CD14-positive monocyte (primary cell): ENCODE measurements at regions not wholly inside any gene's neighbourhood (a gene's known extent, or its start where the extent isn't known, plus 50 kb on each side); places are given as distances from the start of the nearest gene placed in this dataset.
"Not testable (repeated sequence)": the region's sequence is repeated elsewhere in the genome, so short reads cannot be mapped to it uniquely, and the experiment has no call there.

Experiments used
- DNase-seq, 3 donors: peaks; one replicate each; pipeline ENCODE4 v3.0.0-alpha.2; 2011 to 2022
- H2AFZ ChIP-seq: 2 replicates; pipeline ENCODE4 v1.6.0; 2012; ENCODE audit warnings: mild to moderate bottlenecking, low read depth, low read length, inconsistent platforms; ENCODE audit not compliant: insufficient read depth, poor library complexity, severe bottlenecking
- H3K27ac ChIP-seq, 2 donors: 1 replicate in 1 of 2; 2 replicates in 1 of 2; pipeline ENCODE4 v1.5.1; 2012 to 2013; ENCODE audit warnings: low read length in 2 of 2, control low read depth in 1 of 2, inconsistent platforms in 1 of 2, low read depth in 1 of 2, mild to moderate bottlenecking in 1 of 2
- H3K27me3 ChIP-seq, 2 donors: one replicate each; pipeline versions ENCODE4 v1.6.0 to v1.6.1; 2011 to 2013; ENCODE audit warnings: low read length in 2 of 2; ENCODE audit not compliant: control insufficient read depth in 2 of 2, insufficient read depth in 2 of 2
- H3K36me3 ChIP-seq, 2 donors: replicated peaks in 1 of 2; 1 replicate in 1 of 2; 2 replicates in 1 of 2; pipeline versions ENCODE4 v1.5.1 to v1.6.1; 2012 to 2013; ENCODE audit warnings: low read length in 2 of 2, control low read depth in 1 of 2, inconsistent platforms in 1 of 2, mild to moderate bottlenecking in 1 of 2; ENCODE audit not compliant: insufficient read depth in 2 of 2, control insufficient read depth in 1 of 2
- H3K4me1 ChIP-seq, 2 donors: 1 replicate in 1 of 2; 2 replicates in 1 of 2; pipeline versions ENCODE4 v1.5.1 to v1.6.1; 2012 to 2013; ENCODE audit warnings: low read length in 2 of 2, control low read depth in 1 of 2, inconsistent platforms in 1 of 2, mild to moderate bottlenecking in 1 of 2, moderate library complexity in 1 of 2; ENCODE audit not compliant: insufficient read depth in 2 of 2, control insufficient read depth in 1 of 2
- H3K4me2 ChIP-seq: replicated peaks from 2 replicates; pipeline ENCODE3; 2012; ENCODE audit warnings: low read length, moderate library complexity, mild to moderate bottlenecking; ENCODE audit not compliant: poor library complexity, severe bottlenecking; ENCODE audit errors: extremely low read depth
- H3K4me3 ChIP-seq, 3 experiments: fragments of 200-600 bp in 1 of 3; sonication (generic) in 1 of 3; replicated peaks in 1 of 3; 1 replicate in 2 of 3; 2 replicates in 1 of 3; pipeline ENCODE4 v1.5.1; 2011 to 2013; ENCODE audit warnings: low read length in 3 of 3, mild to moderate bottlenecking in 3 of 3, control low read depth in 2 of 3, low read depth in 2 of 3, inconsistent platforms in 1 of 3, moderate library complexity in 1 of 3
- H3K79me2 ChIP-seq: 2 replicates; pipeline ENCODE4 v1.6.0; 2012; ENCODE audit warnings: mild to moderate bottlenecking, control low read depth, inconsistent platforms, low read length, moderate library complexity; ENCODE audit not compliant: insufficient read depth
- H3K9ac ChIP-seq: 2 replicates; pipeline ENCODE4 v1.6.0; 2017; ENCODE audit warnings: low read length, mild to moderate bottlenecking; ENCODE audit not compliant: insufficient read depth, poor library complexity, severe bottlenecking
- H3K9me3 ChIP-seq, 2 donors: replicated peaks in 1 of 2; 1 replicate in 1 of 2; 2 replicates in 1 of 2; pipeline versions ENCODE4 v1.5.1 to v1.6.1; 2012 to 2013; ENCODE audit warnings: low read length in 2 of 2, control low read depth in 1 of 2; ENCODE audit not compliant: control insufficient read depth in 1 of 2, insufficient read depth in 1 of 2
- H4K20me1 ChIP-seq: 2 replicates; pipeline ENCODE4 v1.6.0; 2012; ENCODE audit warnings: mild to moderate bottlenecking, low read length, control low read depth, moderate library complexity; ENCODE audit not compliant: insufficient read depth
- H3K27ac Mint-ChIP-seq, 7 donors: one replicate each; pipeline ENCODE4 v1.8.0; 2020; ENCODE audit warnings: mild to moderate bottlenecking in 7 of 7, mixed read lengths in 7 of 7, moderate library complexity in 6 of 7, inconsistent platforms in 2 of 7
- H3K27me3 Mint-ChIP-seq, 3 donors: one replicate each; pipeline ENCODE4 v1.8.0; 2021 to 2022; ENCODE audit warnings: low read depth in 3 of 3, mild to moderate bottlenecking in 3 of 3, mixed read lengths in 3 of 3, moderate library complexity in 3 of 3, inconsistent platforms in 1 of 3
- H3K36me3 Mint-ChIP-seq, 2 donors: one replicate each; pipeline ENCODE4 v1.8.0; 2020; ENCODE audit warnings: mixed read lengths in 2 of 2, inconsistent platforms in 1 of 2, mild to moderate bottlenecking in 1 of 2
- H3K4me1 Mint-ChIP-seq: one replicate; pipeline ENCODE4 v1.8.0; 2020; ENCODE audit warnings: mild to moderate bottlenecking, mixed read lengths
- H3K4me3 Mint-ChIP-seq, 2 donors: one replicate each; pipeline ENCODE4 v1.8.0; 2020; ENCODE audit warnings: mild to moderate bottlenecking in 2 of 2, mixed read lengths in 2 of 2, moderate library complexity in 1 of 2
- H3K9me3 Mint-ChIP-seq, 7 donors: one replicate each; pipeline ENCODE4 v1.8.0; 2020 to 2022; ENCODE audit warnings: mixed read lengths in 7 of 7, mild to moderate bottlenecking in 6 of 7, moderate library complexity in 6 of 7, inconsistent platforms in 2 of 7
- CTCF ChIP-seq: fragments of 200-600 bp; IDR thresholded peaks from one replicate; pipeline ENCODE4 v1.8.0; 2022; ENCODE audit warnings: antibody characterized with exemption, mild to moderate bottlenecking
- WGBS: methylation state at CpG from one replicate; pipeline ENCODE4 v1.1.5; 2013; ENCODE audit warnings: missing lambda C conversion rate; ENCODE audit not compliant: insufficient coverage; 5-methylcytosine and 5-hydroxymethylcytosine counted together
- intact Hi-C, 2 donors: fragments of 100-400 bp; cut with micrococcal nuclease; formaldehyde crosslinking; loops; one replicate each; pipeline versions ENCODE4 v1.15.0 to v1.15.1; 2023

DNA sequence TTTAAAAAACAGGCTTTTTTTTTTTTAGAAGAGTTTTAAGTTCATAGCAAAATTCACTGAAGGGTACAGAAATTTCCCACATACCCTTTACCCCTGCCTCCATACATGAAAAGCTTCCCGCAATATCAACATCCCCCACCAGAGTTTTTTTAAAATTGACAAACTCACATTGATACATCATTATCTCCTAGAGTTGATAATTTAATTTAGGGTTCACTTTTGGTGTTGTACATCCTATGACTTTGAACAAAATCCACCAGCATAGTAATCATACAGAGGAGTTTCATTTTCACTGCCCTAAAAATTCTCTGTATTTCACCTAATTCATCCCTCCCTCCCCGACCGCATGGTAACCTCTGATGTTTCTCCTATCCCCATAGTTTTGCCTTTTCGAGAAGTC, 53.6 kb upstream of the KCNK2 start:
- no peak for TF ChIP-seq CTCF
- Histone ChIP-seq H3K4me3 (no peak overlapping the region), H3K27me3 (no peaks in the 10 kb centered on the region), H4K20me1 (no peaks in the 10 kb centered on the region), H3K9me3 (no peaks in the 10 kb centered on the region), H2AFZ (no peak overlapping the region), H3K27ac (no peak overlapping the region), H3K36me3 (no peaks in the 10 kb centered on the region), H3K4me2 (no peak overlapping the region), H3K79me2 (no peaks in the 10 kb centered on the region), H3K9ac (no peak overlapping the region), H3K4me1 (no peaks in the 10 kb centered on the region)
- no peaks in the 10 kb centered on the region for H3K36me3 Mint-ChIP-seq
- no CpG with 5 or more reads among the region's 4 CpGs for WGBS
- intact Hi-C loops: no loop called here
- H3K27me3 Mint-ChIP-seq: no peaks in the 10 kb centered on the region
- no peak for DNase-seq
- H3K4me3 Mint-ChIP-seq: no peak overlapping the region
- H3K27ac Mint-ChIP-seq: no peak overlapping the region
- no peaks in the 10 kb centered on the region for H3K4me1 Mint-ChIP-seq
- H3K9me3 Mint-ChIP-seq: peaks cover 0 to 2% (median 0%) of the 10 kb centered on the region in 7 donors

DNA sequence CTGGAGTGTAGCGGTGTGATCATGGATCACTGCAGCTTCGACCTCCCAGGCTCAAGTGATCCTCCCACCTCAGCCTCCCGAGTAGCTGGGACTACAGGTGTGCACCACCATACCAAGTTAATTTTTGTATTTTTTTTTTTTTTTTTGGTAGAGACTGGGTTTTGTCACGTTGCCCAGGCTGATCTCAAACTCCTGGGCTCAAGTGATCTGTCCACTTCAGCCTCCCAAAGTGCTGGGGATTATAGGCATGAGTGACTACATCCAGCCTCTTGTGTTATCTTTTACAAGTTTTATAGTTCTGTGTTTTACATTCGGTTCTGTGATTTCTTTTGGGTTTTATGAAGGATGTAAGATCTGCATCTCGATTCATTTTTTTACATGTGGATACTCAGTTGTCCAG, 52.0 kb upstream of the KCNK2 start:
- H3K27me3 ChIP-seq, H3K4me2 ChIP-seq, H3K4me1 Mint-ChIP-seq, H3K27ac Mint-ChIP-seq, H3K36me3 Mint-ChIP-seq, intact Hi-C loops, DNase-seq, H4K20me1 ChIP-seq, H3K9me3 ChIP-seq, H3K27ac ChIP-seq, H3K9ac ChIP-seq, H2AFZ ChIP-seq, H3K27me3 Mint-ChIP-seq, H3K36me3 ChIP-seq, H3K4me3 Mint-ChIP-seq, H3K9me3 Mint-ChIP-seq, H3K4me3 ChIP-seq, H3K4me1 ChIP-seq, H3K79me2 ChIP-seq: not testable (repeated sequence)
- no CpG with 5 or more reads among the region's 6 CpGs for WGBS
